Omental fat pad (tissue), 3 donors: ENCODE measurements at regions not wholly inside any gene's neighbourhood (a gene's known extent, or its start where the extent isn't known, plus 50 kb on each side); places are given as distances from the start of the nearest gene placed in this dataset.
"Not testable (repeated sequence)": the region's sequence is repeated elsewhere in the genome, so short reads cannot be mapped to it uniquely, and the experiment has no call there.

Experiments
- ATAC-seq: fragments of 150-250 bp; one replicate; pipeline ENCODE4 v1.9.1; 2016; ENCODE audit warnings: mild to moderate bottlenecking, moderate library complexity; ENCODE audit not compliant: low FRiP score
- DNase-seq: peaks from one replicate; pipeline ENCODE4 v3.0.0-alpha.2; 2019; ENCODE audit warnings: low spot score
- TF ChIP-seq, protein P1 (sequence below), 3 donors: fragments of 450-650 bp; IDR thresholded peaks; one replicate each; pipeline ENCODE4 v1.5.1; 2016 to 2017; ENCODE audit warnings: antibody characterized with exemption in 3 of 3, mild to moderate bottlenecking in 3 of 3, moderate library complexity in 2 of 3

DNA sequence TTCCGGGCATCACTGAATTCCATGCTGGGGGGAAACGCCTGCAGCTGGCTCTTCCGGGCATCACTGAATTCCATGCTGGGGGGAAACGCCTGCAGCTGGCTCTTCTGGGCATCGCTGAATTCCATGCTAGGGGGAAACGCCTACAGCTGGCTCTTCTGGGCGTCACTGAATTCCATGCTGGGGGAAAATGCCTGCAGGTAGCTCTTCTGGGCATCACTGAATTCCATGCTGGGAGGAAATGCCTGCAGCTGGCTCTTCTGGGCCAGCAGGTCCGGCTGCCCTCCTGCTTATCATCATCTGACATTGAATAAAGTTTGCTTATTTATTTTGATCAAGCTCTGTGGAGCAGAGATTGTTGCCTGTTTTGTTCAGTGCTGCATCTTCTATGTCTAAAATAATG lies 355.1 kb downstream of the SMOC2 start:
- TF ChIP-seq, protein P1, sequence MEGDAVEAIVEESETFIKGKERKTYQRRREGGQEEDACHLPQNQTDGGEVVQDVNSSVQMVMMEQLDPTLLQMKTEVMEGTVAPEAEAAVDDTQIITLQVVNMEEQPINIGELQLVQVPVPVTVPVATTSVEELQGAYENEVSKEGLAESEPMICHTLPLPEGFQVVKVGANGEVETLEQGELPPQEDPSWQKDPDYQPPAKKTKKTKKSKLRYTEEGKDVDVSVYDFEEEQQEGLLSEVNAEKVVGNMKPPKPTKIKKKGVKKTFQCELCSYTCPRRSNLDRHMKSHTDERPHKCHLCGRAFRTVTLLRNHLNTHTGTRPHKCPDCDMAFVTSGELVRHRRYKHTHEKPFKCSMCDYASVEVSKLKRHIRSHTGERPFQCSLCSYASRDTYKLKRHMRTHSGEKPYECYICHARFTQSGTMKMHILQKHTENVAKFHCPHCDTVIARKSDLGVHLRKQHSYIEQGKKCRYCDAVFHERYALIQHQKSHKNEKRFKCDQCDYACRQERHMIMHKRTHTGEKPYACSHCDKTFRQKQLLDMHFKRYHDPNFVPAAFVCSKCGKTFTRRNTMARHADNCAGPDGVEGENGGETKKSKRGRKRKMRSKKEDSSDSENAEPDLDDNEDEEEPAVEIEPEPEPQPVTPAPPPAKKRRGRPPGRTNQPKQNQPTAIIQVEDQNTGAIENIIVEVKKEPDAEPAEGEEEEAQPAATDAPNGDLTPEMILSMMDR (IDR thresholded peaks at IDR 0.05) = no peak
- ATAC-seq = no peak
- no peak for DNase-seq

GRCh38 chr6:168795611-168796010 lies 354.6 kb downstream of the SMOC2 start:
- not testable (repeated sequence) for DNase-seq, ATAC-seq

DNA sequence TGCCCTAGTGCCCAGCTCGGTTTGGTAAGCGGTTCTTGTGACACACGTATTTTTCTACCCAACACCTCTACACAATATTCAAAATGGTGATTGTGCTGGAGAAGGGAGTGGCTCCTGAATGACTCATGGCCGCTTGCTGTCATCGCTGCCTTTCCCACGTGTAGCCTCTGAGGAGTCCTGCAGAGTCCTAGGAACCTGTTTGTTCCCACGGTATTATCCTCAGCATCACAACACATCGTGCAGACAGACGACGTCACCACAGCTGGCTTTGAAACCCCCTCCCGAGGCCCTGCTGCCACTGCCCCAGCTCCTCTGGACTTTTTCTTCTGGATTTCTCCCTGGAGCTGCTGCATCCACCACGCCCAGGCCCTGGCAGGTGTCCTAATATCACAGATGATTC lies 353.5 kb downstream of the SMOC2 start:
- TF ChIP-seq, protein P1 (IDR thresholded peaks at IDR 0.05) = no peak
- DNase-seq (no peak), ATAC-seq (no peak)

GRCh38 chr6:168793649-168794048 lies 352.7 kb downstream of the SMOC2 start:
- TF ChIP-seq, protein P1 (IDR thresholded peaks at IDR 0.05) = no peak

GRCh38 chr6:168791917-168792316 lies 350.9 kb downstream of the SMOC2 start:
- DNase-seq (no peak), ATAC-seq (no peak)
- TF ChIP-seq, protein P1 (IDR thresholded peaks at IDR 0.05) = no peak

More at GRCh38 chr6:168793649-168794048, 352.7 kb downstream of the SMOC2 start:
- DNase-seq (no peak), ATAC-seq (no peak)

- TF ChIP-seq, protein P1 (IDR thresholded peaks at IDR 0.05) = no peak
- no peak for ATAC-seq
- DNase-seq = no peak
Measured at GRCh38 chr6:168789699-168790098, 348.7 kb downstream of the SMOC2 start.

- DNase-seq (no peak), ATAC-seq (peak; percentile 68)
- TF ChIP-seq, protein P1 (IDR thresholded peaks at IDR 0.05) = no peak
Measured at GRCh38 chr6:168785720-168786511, 344.9 kb downstream of the SMOC2 start.
